ENCODE measurements at regions not wholly inside any gene's neighbourhood (a gene's known extent, or its start where the extent isn't known, plus 50 kb on each side); places are given as distances from the start of the nearest gene placed in this dataset.

GRCh38 chr6:66861007-66861541, 1154.0 kb upstream of the EYS start:
- Histone ChIP-seq H3K4me3 (no peak overlapping the region), H3K27ac (no peak overlapping the region)

GRCh38 chr6:66860328-66860727, 1153.3 kb upstream of the EYS start:
- Histone ChIP-seq H3K27ac (no peak overlapping the region), H3K4me3 (no peak overlapping the region)

DNA sequence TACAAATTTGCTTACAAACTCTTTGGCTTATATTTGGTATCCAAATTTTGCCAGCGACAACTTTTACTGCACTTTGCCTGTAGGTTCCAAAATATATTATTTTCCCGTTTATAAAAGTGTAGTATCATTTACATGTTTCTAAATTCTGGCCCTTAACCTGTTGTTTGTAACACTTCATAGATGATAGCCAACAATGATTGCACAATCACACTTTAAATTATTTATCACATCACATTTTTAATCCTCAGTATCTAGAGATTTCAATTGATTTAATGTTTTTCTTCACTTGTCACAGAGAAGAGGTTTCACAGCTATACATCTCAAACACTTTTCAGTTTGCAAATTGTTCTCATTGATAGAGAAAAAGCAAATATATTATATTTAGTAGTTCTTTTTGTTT, 1151.2 kb upstream of the EYS start:
- H3K27ac ChIP-seq: no peak overlapping the region
- H3K4me3 ChIP-seq: no peak overlapping the region

GRCh38 chr6:66854014-66854413, 1147.0 kb upstream of the EYS start:
- Histone ChIP-seq H3K4me3 (no peak overlapping the region), H3K27ac (no peak overlapping the region)

DNA sequence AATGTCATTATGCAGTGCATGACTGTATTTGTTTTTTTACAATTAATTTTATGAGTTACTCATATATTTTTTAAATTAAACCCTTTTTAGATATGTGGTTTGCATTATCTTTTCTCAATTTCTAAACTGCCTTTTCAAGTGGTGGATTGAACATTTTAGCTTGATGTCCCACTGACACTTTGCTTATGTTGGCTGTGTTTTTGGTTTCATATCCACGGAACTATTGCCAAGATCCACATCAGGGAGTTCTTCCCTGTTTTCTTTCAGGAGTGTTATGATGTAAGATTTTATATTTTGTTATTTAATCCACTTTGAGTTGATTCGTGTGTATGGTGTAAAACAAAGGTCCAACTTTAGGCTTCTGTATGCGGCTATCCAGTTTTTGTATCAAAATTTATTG, 1144.9 kb upstream of the EYS start:
- no peak overlapping the region for H3K4me3 ChIP-seq
- no peak overlapping the region for H3K27ac ChIP-seq

GRCh38 chr6:66849843-66850242, 1142.8 kb upstream of the EYS start:
- no peak overlapping the region for H3K4me3 ChIP-seq
- H3K27ac ChIP-seq: no peak overlapping the region

- no peak overlapping the region for H3K4me3 ChIP-seq
Observed at GRCh38 chr6:66848244-66848953, 1141.4 kb upstream of the EYS start.

GRCh38 chr6:66838764-66839163, 1131.7 kb upstream of the EYS start:
- H3K4me3 ChIP-seq: no peak overlapping the region
- H3K27ac ChIP-seq: no peak overlapping the region

More at GRCh38 chr6:66848244-66848953, 1141.4 kb upstream of the EYS start:
- no peak overlapping the region for H3K27ac ChIP-seq

DNA sequence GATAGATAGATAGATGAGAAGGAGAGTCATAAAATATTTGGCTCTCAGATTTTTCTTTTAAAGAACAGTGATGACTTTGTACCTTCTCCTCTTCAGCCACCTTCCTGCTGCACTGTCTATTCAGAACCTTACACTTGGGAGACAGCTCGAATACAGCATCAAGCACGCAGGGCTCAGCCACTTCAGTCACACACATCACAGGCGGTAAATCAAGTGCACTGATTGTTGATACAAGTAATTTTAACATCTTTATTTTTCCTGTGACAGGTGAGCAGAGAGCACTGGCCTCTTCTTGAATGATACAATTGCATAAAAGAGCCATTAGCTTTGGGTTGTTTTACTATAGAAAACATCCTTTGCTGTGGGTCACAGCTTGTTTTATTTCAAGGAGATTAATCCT, 1118.5 kb upstream of the EYS start:
- no peak overlapping the region for H3K27ac ChIP-seq
- no peak overlapping the region for H3K4me3 ChIP-seq

DNA sequence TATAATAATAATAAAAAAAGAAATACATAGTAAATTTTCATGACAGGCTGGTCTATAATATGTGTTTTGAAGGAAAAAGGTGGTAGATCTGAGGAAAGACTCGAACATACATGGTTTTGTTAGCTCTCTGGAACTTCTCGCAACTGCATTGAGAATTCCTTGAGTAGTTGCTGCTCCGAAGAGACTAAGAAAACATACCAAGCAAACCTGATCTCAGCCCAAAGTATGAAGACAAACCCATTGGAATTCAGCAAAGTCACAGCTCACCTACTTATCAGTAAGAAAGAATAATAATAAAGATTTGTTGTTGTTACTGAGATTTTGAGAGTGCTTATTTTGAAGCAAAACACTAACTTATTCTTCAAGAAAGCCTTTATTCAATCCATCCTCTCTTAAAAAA, 1107.1 kb upstream of the EYS start:
- H3K4me3 ChIP-seq: no peak overlapping the region
- no peak overlapping the region for H3K27ac ChIP-seq

DNA sequence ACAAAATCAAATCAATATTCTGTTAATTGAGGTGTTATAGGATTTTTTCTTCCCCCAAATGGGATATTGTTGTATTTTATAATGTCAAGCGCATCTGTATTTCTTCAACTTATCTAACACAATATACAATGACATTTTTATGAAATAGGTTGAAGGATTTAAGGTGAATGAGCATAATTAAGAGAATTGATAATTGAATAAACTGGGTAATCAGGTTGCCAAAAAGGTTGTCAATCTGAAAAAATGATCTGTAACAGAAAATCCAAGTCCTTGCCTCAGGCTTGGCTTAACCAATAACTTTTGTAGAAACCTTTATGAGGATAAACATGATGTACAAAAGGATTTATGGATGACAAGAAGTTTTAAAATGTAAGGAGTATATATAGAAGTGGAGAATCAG, 1101.7 kb upstream of the EYS start:
- H3K4me3 ChIP-seq: no peak overlapping the region
- H3K27ac ChIP-seq: no peak overlapping the region

- no peak overlapping the region for H3K4me3 ChIP-seq
- no peak overlapping the region for H3K27ac ChIP-seq
Observed at GRCh38 chr6:66796987-66797386, 1090.0 kb upstream of the EYS start.

- no peak overlapping the region for H3K27ac ChIP-seq
- H3K4me3 ChIP-seq: no peak overlapping the region
Observed at GRCh38 chr6:66788579-66788978, 1081.6 kb upstream of the EYS start.

- Histone ChIP-seq H3K4me3 (no peak overlapping the region), H3K27ac (no peak overlapping the region)
Observed at GRCh38 chr6:66772800-66773199, 1065.8 kb upstream of the EYS start.

DNA sequence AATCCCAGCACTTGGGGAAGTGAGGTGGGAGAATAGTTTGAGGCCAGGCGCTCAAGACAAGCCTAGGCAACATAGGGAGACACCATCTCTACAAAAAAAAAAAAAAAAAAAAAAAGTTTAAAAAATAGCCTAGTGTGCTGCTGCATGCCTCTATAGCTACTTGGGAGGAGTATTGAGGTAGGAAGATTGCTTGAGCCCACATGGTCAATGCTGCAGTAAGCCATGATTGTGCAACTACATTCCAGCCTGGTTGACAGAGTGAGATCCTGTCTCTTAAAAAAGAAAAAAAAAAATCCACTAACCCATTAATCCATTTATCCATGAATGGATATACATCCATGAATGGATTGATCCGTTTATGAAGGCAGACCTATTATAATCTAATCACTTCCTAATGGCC, 1064.6 kb upstream of the EYS start:
- Histone ChIP-seq H3K27ac (no peak overlapping the region), H3K4me3 (no peak overlapping the region)

DNA sequence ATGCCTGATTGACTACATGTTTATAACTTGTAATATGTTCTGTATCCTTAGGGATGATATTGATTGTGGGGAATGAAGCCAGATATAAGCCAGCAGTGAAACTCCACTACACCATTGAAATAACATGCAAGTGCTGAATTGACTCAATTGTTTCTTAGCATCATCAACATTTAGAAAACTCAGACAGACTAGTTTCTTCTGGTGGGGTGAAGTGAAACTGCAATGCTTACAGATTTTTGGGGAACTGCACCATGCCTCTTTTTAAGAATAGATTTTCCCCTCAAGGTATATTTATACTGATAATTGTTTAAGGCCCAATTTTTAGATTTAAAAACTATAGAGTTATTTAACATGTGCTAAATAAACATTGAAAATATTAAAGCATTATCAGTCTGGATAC, 1044.6 kb upstream of the EYS start:
- no peak overlapping the region for H3K4me3 ChIP-seq

DNA sequence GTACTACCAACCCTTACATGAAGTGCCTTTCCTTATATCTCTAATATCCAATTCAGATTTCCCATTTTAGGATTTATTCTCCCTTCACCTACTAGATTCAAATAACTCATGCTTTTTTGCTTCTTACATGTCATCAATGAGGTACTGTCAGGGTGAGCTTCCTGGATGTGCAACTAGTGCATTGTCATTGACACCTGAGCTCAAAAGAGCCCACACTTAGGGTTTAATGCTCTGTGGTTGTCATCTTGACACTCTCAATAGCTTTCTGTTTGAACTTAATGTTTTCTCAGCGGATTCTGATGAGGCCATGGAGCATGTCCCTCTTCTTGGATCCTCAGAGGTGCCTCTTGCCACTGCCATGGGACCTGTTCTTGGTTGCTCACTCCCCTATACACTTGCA, 1033.3 kb upstream of the EYS start:
- no peak overlapping the region for H3K27ac ChIP-seq
- H3K4me3 ChIP-seq: no peak overlapping the region

More for the DNA sequence above, 1044.6 kb upstream of the EYS start:
- no peak overlapping the region for H3K27ac ChIP-seq

DNA sequence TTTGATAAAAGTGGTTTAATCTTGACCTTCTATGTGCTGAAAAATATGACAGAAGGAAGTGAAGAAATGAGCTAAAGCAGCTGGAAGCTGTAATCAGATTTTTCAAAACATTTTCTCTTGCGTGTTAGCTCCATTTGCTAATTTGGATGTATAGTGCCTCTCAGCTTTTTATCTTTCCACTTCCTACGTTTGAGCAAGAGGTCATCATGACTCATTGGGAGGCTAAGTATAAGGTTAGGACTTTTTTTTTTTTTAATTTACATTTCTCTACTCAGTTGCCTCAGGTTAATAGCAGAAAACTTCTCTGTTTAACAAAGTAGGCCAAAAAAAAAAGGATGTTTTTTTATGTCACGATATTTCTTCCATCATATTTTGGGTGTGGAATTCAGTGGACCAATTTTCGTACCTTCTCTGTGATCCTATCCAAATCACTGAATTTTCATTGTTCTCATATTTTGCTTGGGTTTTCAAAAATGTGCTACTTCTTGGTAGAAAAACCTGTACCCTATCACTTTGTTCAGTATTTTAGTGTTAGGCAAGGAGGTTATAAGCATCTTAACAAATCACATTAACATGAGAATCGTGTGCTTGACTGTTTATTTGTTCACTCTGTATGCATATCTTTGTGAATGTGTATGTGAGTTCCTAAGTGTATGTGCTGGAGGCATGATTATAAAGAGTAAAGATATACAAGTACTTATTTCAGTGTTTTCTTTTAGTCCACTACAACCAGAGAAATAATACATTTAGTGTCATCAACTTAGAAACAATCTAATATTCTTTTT, 1028.3 kb upstream of the EYS start:
- Histone ChIP-seq H3K4me3 (no peak overlapping the region), H3K27ac (no peak overlapping the region)

- Histone ChIP-seq H3K27ac (no peak overlapping the region), H3K4me3 (no peak overlapping the region)
Observed at GRCh38 chr6:66731310-66731709, 1024.3 kb upstream of the EYS start.

- Histone ChIP-seq H3K4me3 (no peak overlapping the region), H3K27ac (no peak overlapping the region)
Observed at GRCh38 chr6:66725670-66726069, 1018.6 kb upstream of the EYS start.

DNA sequence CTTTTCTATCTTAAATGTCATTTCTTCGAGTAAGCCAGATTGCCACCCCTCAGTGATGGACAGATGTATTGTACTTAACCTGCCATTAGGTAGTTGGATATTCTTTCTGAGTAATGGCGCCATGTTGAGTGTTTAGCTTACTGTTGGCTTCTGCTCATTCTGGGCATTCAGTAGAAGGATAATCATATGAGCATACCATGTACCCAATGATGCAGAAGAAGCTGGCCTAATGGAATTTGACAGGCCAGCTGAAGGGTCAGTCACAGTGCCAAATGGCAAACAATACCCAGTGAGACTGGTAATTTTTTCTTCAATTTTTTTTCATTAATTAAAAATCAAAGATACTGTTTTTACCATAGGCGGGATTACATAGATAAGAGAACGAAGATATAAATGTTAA, 1010.8 kb upstream of the EYS start:
- Histone ChIP-seq H3K4me3 (no peak overlapping the region), H3K27ac (no peak overlapping the region)
